HL-60 (cell line): ENCODE measurements at regions not wholly inside any gene's neighbourhood (a gene's known extent, or its start where the extent isn't known, plus 50 kb on each side); places are given as distances from the start of the nearest gene placed in this dataset.
"Not testable (repeated sequence)": the region's sequence is repeated elsewhere in the genome, so short reads cannot be mapped to it uniquely, and the experiment has no call there.

ENCODE experiments used
- GABPA ChIP-seq: IDR thresholded peaks from 2 replicates; pipeline ENCODE4 v1.6.1; 2012; ENCODE audit warnings: low read depth
- POLR2AphosphoS5 ChIP-seq: IDR thresholded peaks from 2 replicates; pipeline ENCODE4 v1.6.1; 2012; ENCODE audit warnings: low read depth
- REST ChIP-seq: IDR thresholded peaks from 2 replicates; pipeline ENCODE4 v1.6.1; 2012; ENCODE audit warnings: low read depth; ENCODE audit not compliant: insufficient replicate concordance
- TF ChIP-seq, protein P1 (sequence below): IDR thresholded peaks from one replicate; pipeline ENCODE4 v1.5.1; 2011; ENCODE audit warnings: low read length, control low read depth, inconsistent platforms; ENCODE audit not compliant: insufficient read depth

- TF ChIP-seq, protein P1, sequence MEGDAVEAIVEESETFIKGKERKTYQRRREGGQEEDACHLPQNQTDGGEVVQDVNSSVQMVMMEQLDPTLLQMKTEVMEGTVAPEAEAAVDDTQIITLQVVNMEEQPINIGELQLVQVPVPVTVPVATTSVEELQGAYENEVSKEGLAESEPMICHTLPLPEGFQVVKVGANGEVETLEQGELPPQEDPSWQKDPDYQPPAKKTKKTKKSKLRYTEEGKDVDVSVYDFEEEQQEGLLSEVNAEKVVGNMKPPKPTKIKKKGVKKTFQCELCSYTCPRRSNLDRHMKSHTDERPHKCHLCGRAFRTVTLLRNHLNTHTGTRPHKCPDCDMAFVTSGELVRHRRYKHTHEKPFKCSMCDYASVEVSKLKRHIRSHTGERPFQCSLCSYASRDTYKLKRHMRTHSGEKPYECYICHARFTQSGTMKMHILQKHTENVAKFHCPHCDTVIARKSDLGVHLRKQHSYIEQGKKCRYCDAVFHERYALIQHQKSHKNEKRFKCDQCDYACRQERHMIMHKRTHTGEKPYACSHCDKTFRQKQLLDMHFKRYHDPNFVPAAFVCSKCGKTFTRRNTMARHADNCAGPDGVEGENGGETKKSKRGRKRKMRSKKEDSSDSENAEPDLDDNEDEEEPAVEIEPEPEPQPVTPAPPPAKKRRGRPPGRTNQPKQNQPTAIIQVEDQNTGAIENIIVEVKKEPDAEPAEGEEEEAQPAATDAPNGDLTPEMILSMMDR, result not testable (repeated sequence)
- not testable (repeated sequence) for TF ChIP-seq POLR2AphosphoS5, REST, GABPA
These were observed 119.0 kb upstream of the CARMIL1 start for GRCh38 chr6:25160134-25160533.
